Calu3 (cell line): ENCODE measurements at regions not wholly inside any gene's neighbourhood (a gene's known extent, or its start where the extent isn't known, plus 50 kb on each side); places are given as distances from the start of the nearest gene placed in this dataset.

Experiments
- BruUV-seq: library from RNA; stranded (reverse); fragments of 400-500 nt; replicated peaks from 2 replicates; lab custom pipeline; 2021; lab: Mats Ljungman, UMichigan
- CTCF ChIA-PET: fragments of 300-600 bp; sonication (Branson Sonifier 250); formaldehyde crosslinking; loops from one replicate; lab custom pipeline; 2022; ENCODE audit warnings: antibody characterized with exemption; lab: Charles Lee
- DNase-seq: peaks from one replicate; pipeline ENCODE4 v3.0.0; 2022
- H3K27ac Mint-ChIP-seq: one replicate; pipeline ENCODE4 v1.8.0; 2022; ENCODE audit warnings: mixed read lengths; ENCODE audit not compliant: unreplicated experiment
- H3K27me3 Mint-ChIP-seq: one replicate; pipeline ENCODE4 v1.8.0; 2022; ENCODE audit warnings: mixed read lengths; ENCODE audit not compliant: unreplicated experiment
- H3K36me3 Mint-ChIP-seq: one replicate; pipeline ENCODE4 v1.8.0; 2022; ENCODE audit warnings: mild to moderate bottlenecking, moderate library complexity, mixed read lengths; ENCODE audit not compliant: insufficient read depth, unreplicated experiment
- H3K4me1 Mint-ChIP-seq: one replicate; pipeline ENCODE4 v1.8.0; 2022; ENCODE audit warnings: mild to moderate bottlenecking, low read depth, mixed read lengths; ENCODE audit not compliant: unreplicated experiment
- H3K4me3 Mint-ChIP-seq: one replicate; pipeline ENCODE4 v1.8.0; 2022; ENCODE audit warnings: mild to moderate bottlenecking, low read depth, moderate library complexity, mixed read lengths; ENCODE audit not compliant: unreplicated experiment
- H3K9me3 Mint-ChIP-seq: one replicate; pipeline ENCODE4 v1.8.0; 2022; ENCODE audit warnings: low read depth, mixed read lengths; ENCODE audit not compliant: unreplicated experiment
- intact Hi-C: fragments of 100-400 bp; cut with micrococcal nuclease; formaldehyde crosslinking; loops from one replicate; pipeline ENCODE4 v1.10.0; 2022; ENCODE audit not compliant: unreplicated experiment
- TF ChIP-seq, protein P1 (sequence below): fragments of 200-600 bp; IDR thresholded peaks from one replicate; pipeline ENCODE4 v1.8.0; 2022; ENCODE audit warnings: antibody characterized with exemption; ENCODE audit not compliant: unreplicated experiment

- Mint-ChIP-seq H3K36me3 (no peaks in the 10 kb centered on the region), H3K9me3 (no peaks in the 10 kb centered on the region), H3K4me1 (peaks cover 16% of the 10 kb centered on the region), H3K27ac (no peak overlapping the region), H3K27me3 (no peaks in the 10 kb centered on the region), H3K4me3 (no peak overlapping the region)
- DNase-seq, result no peak
- TF ChIP-seq, protein P1, sequence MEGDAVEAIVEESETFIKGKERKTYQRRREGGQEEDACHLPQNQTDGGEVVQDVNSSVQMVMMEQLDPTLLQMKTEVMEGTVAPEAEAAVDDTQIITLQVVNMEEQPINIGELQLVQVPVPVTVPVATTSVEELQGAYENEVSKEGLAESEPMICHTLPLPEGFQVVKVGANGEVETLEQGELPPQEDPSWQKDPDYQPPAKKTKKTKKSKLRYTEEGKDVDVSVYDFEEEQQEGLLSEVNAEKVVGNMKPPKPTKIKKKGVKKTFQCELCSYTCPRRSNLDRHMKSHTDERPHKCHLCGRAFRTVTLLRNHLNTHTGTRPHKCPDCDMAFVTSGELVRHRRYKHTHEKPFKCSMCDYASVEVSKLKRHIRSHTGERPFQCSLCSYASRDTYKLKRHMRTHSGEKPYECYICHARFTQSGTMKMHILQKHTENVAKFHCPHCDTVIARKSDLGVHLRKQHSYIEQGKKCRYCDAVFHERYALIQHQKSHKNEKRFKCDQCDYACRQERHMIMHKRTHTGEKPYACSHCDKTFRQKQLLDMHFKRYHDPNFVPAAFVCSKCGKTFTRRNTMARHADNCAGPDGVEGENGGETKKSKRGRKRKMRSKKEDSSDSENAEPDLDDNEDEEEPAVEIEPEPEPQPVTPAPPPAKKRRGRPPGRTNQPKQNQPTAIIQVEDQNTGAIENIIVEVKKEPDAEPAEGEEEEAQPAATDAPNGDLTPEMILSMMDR, result no peak
- no TSS peak for BruUV-seq
- CTCF ChIA-PET, result no interaction called here
- intact Hi-C loops, result no loop called here
Observed at GRCh38 chr12:68406911-68407310, 74.7 kb upstream of the MDM1 start.

DNA sequence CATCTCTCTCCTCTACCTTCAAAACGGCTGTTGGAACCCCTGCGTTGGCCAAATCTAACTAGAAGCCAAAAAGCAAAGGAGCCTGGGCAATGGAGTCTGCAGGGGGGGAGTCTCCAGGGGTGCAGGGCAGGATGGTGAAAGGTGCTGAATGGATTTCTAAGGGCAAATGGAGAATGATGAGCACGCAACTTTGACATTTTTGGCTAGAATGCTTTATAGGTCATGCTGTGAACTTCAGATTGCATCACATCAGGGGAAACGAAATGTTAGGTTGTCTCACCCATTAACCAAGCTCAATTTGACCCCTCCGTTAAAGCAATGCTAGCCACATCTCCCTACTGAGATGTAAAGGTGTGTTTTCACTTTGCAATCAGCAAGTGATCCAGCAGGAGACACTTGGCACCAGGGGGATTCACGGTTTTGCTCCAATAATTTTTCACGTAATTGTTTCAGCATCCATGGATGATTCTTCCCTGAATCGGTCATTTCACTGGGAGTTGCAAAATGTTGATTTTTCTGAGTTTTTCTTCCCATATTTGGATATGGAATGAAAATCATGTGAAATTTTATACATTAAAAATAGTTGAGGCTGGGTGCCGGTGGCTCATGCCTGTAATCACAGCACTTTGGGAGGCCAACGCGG lies 78.0 kb upstream of the MDM1 start:
- intact Hi-C loops, result no loop called here

DNA sequence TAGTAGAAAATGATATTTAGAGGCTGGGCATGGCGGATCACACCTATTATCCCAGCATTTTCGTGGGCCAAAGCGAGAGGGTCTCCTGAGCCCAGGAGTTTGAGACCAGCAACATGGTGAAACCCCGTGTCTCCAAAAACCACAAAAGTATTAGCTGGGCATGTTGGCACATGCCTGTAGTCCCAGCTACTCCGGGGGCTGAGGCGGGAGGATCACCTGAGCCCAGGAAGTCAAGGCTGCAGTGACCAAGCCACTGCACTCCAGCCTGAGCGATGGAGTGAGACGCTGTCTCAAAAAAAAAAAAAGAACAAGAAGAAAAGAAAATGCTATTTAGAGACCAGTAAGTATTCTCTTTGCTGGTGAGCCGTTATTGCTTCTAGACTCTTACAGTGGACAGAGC lies 79.2 kb upstream of the MDM1 start:
- CTCF ChIA-PET, result no interaction called here
- Mint-ChIP-seq H3K27ac (no peak overlapping the region), H3K27me3 (no peaks in the 10 kb centered on the region), H3K36me3 (no peaks in the 10 kb centered on the region), H3K4me1 (peaks cover 3% of the 10 kb centered on the region), H3K9me3 (no peaks in the 10 kb centered on the region), H3K4me3 (no peak overlapping the region)
- no peak for DNase-seq
- intact Hi-C loops, result no loop called here
- TF ChIP-seq, protein P1, result no peak
- BruUV-seq, result no TSS peak

More for the DNA sequence above, 78.0 kb upstream of the MDM1 start:
- Mint-ChIP-seq H3K27ac (no peak overlapping the region), H3K9me3 (no peaks in the 10 kb centered on the region), H3K4me1 (peaks cover 15% of the 10 kb centered on the region), H3K36me3 (no peaks in the 10 kb centered on the region), H3K27me3 (no peaks in the 10 kb centered on the region), H3K4me3 (no peak overlapping the region)
- CTCF ChIA-PET, result no interaction called here
- TF ChIP-seq, protein P1, result no peak
- DNase-seq, result no peak
- BruUV-seq, result no TSS peak

DNA sequence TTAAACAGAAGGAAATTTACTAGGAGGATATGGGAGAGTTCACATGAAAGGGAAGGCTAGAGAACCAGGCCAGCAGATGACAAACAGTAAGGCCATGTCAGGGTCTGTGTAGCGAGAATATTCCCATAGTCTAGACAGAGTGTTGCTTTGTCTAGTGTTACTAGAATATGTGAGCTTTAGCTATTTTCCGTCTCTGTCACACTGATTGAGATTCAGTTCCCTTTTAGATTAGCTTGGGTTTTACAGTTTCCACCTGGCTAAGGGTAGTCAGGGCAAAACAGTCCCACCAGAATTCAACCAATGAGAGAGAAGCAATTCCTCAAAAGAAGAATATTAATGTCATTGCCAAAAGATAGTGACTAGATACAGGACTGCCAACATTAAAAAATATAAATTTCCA lies 82.8 kb upstream of the MDM1 start:
- CTCF ChIA-PET, result no interaction called here
- Mint-ChIP-seq H3K4me3 (no peak overlapping the region), H3K27me3 (no peaks in the 10 kb centered on the region), H3K27ac (no peak overlapping the region), H3K4me1 (no peaks in the 10 kb centered on the region), H3K36me3 (no peaks in the 10 kb centered on the region), H3K9me3 (no peaks in the 10 kb centered on the region)
- intact Hi-C loops, result no loop called here
- no TSS peak for BruUV-seq
- DNase-seq, result no peak
- TF ChIP-seq, protein P1, result no peak
